ENCODE measurements at regions not wholly inside any gene's neighbourhood (a gene's known extent, or its start where the extent isn't known, plus 50 kb on each side); places are given as distances from the start of the nearest gene placed in this dataset.

- H2AFZ ChIP-seq (replicated peaks), result no peak overlapping the region
- H3K79me2 ChIP-seq (ENCODE audit: low read depth), result no peaks in the 10 kb centered on the region
- no peaks in the 10 kb centered on the region for H3K27me3 ChIP-seq
- H3K9me3 Mint-ChIP-seq, result no peaks in the 10 kb centered on the region
- no peak overlapping the region for H3K9ac ChIP-seq
- H3K27ac Mint-ChIP-seq, result no peak overlapping the region
- H3K4me1 ChIP-seq, result no peaks in the 10 kb centered on the region
- TF ChIP-seq EZH2 (IDR thresholded peaks at IDR 0.05) (no peak), CTCF (IDR thresholded peaks at IDR 0.05) (no peak), EZH2phosphoT487 (IDR thresholded peaks at IDR 0.05) (no peak)
- H3F3A ChIP-seq (ENCODE audit: low read depth), result no peaks in the 10 kb centered on the region
- no peak overlapping the region for H3K4me3 Mint-ChIP-seq
- peaks cover 3% of the 10 kb centered on the region for H3K27me3 Mint-ChIP-seq (ENCODE audit: insufficient read depth, low read depth)
- H3K36me3 Mint-ChIP-seq, result no peaks in the 10 kb centered on the region
- no peak for DNase-seq (ENCODE audit: low spot score)
- H4K20me1 ChIP-seq (ENCODE audit: low read depth), result no peaks in the 10 kb centered on the region
- no peak overlapping the region for H3K4me3 ChIP-seq
- H3K27ac ChIP-seq, result no peak overlapping the region
- H3K36me3 ChIP-seq, result no peaks in the 10 kb centered on the region
- H3K9me3 ChIP-seq (ENCODE audit: low read depth), result no peaks in the 10 kb centered on the region
- no peak overlapping the region for H3K4me2 ChIP-seq
- no peaks in the 10 kb centered on the region for H3K4me1 Mint-ChIP-seq
These were observed 170.0 kb upstream of the TMPO start for GRCh38 chr12:98345308-98345876.

GRCh38 chr12:98351089-98351488, 164.3 kb upstream of the TMPO start:
- DNase-seq (ENCODE audit: low spot score), result no peak
- H4K20me1 ChIP-seq (ENCODE audit: low read depth), result no peaks in the 10 kb centered on the region
- TF ChIP-seq EZH2 (IDR thresholded peaks at IDR 0.05), result no peak
- TF ChIP-seq EZH2phosphoT487 (IDR thresholded peaks at IDR 0.05), result no peak
- TF ChIP-seq CTCF (IDR thresholded peaks at IDR 0.05), result no peak
- H3K27me3 Mint-ChIP-seq (ENCODE audit: insufficient read depth, low read depth), result no peaks in the 10 kb centered on the region
- no peaks in the 10 kb centered on the region for H3K79me2 ChIP-seq (ENCODE audit: low read depth)
- H3F3A ChIP-seq (ENCODE audit: low read depth), result no peaks in the 10 kb centered on the region
- H3K4me2 ChIP-seq, result no peak overlapping the region
- no peak overlapping the region for H3K4me3 Mint-ChIP-seq
- no peak overlapping the region for H3K9ac ChIP-seq
- no peak overlapping the region for H3K27ac ChIP-seq
- H3K4me1 ChIP-seq, result no peaks in the 10 kb centered on the region
- H3K27ac Mint-ChIP-seq, result no peak overlapping the region
- H3K36me3 Mint-ChIP-seq, result no peaks in the 10 kb centered on the region
- H2AFZ ChIP-seq (replicated peaks), result no peak overlapping the region
- no peaks in the 10 kb centered on the region for H3K9me3 Mint-ChIP-seq
- no peaks in the 10 kb centered on the region for H3K36me3 ChIP-seq
- no peaks in the 10 kb centered on the region for H3K27me3 ChIP-seq
- no peak overlapping the region for H3K4me3 ChIP-seq
- peaks cover 16% of the 10 kb centered on the region for H3K4me1 Mint-ChIP-seq
- H3K9me3 ChIP-seq (ENCODE audit: low read depth), result no peaks in the 10 kb centered on the region

- DNase-seq (ENCODE audit: low spot score), result no peak
- Histone ChIP-seq H3K9me3 (ENCODE audit: low read depth) (no peaks in the 10 kb centered on the region), H3K36me3 (no peaks in the 10 kb centered on the region), H3K9ac (no peak overlapping the region), H3F3A (ENCODE audit: low read depth) (no peaks in the 10 kb centered on the region), H3K27me3 (no peaks in the 10 kb centered on the region), H3K4me3 (no peak overlapping the region), H3K27ac (no peak overlapping the region), H4K20me1 (ENCODE audit: low read depth) (no peaks in the 10 kb centered on the region), H3K79me2 (ENCODE audit: low read depth) (no peaks in the 10 kb centered on the region), H3K4me2 (no peak overlapping the region), H3K4me1 (no peaks in the 10 kb centered on the region), H2AFZ (replicated peaks) (no peak overlapping the region)
- peaks cover 16% of the 10 kb centered on the region for H3K4me1 Mint-ChIP-seq
- no peaks in the 10 kb centered on the region for H3K9me3 Mint-ChIP-seq
- no peak overlapping the region for H3K4me3 Mint-ChIP-seq
- no peaks in the 10 kb centered on the region for H3K27me3 Mint-ChIP-seq (ENCODE audit: insufficient read depth, low read depth)
- no peaks in the 10 kb centered on the region for H3K36me3 Mint-ChIP-seq
- TF ChIP-seq CTCF (IDR thresholded peaks at IDR 0.05), result no peak
- TF ChIP-seq EZH2phosphoT487 (IDR thresholded peaks at IDR 0.05), result no peak
- no peak for TF ChIP-seq EZH2 (IDR thresholded peaks at IDR 0.05)
- H3K27ac Mint-ChIP-seq, result no peak overlapping the region
These were observed 163.6 kb upstream of the TMPO start for GRCh38 chr12:98351784-98352183.
